ENCODE measurements at regions not wholly inside any gene's neighbourhood (a gene's known extent, or its start where the extent isn't known, plus 50 kb on each side); places are given as distances from the start of the nearest gene placed in this dataset.

GRCh38 chr7:24026351-24026750 is 257.6 kb upstream of the NPY start:
- no peak for TF ChIP-seq MAZ (IDR thresholded peaks at IDR 0.05; ENCODE audit: borderline replicate concordance, low read depth, low read length)
- TF ChIP-seq BHLHE40 (IDR thresholded peaks at IDR 0.05; ENCODE audit: low read depth, low read length) = no peak
- TF ChIP-seq RFX5 (IDR thresholded peaks at IDR 0.05; ENCODE audit: low read depth, low read length) = no peak
- TF ChIP-seq MAFK (IDR thresholded peaks at IDR 0.05; ENCODE audit: low read depth, low read length) = no peak
- TF ChIP-seq CHD1 (IDR thresholded peaks at IDR 0.05; ENCODE audit: low read depth, low read length) = no peak
- no peak for TF ChIP-seq SMC3 (IDR thresholded peaks at IDR 0.05; ENCODE audit: low read depth, low read length)
- no peak for TF ChIP-seq CTCF (conservative IDR thresholded peaks at IDR 0.05; ENCODE audit: low read depth, low read length)
- no peak for TF ChIP-seq FOS (IDR thresholded peaks at IDR 0.05; ENCODE audit: low read depth, low read length)
- TF ChIP-seq POLR2A (IDR thresholded peaks at IDR 0.05; ENCODE audit: low read depth, low read length) = no peak
- no peak for TF ChIP-seq RAD21 (IDR thresholded peaks at IDR 0.05; ENCODE audit: low read length)
- TF ChIP-seq CEBPB (IDR thresholded peaks at IDR 0.05; ENCODE audit: low read depth, low read length) = no peak
- TF ChIP-seq MXI1 (IDR thresholded peaks at IDR 0.05; ENCODE audit: borderline replicate concordance, low read depth, low read length) = no peak
- TF ChIP-seq ELK1 (IDR thresholded peaks at IDR 0.05; ENCODE audit: borderline replicate concordance, low read depth, low read length) = no peak
- TF ChIP-seq NFE2L2 (IDR thresholded peaks at IDR 0.05; ENCODE audit: low read depth, low read length) = no peak
- TF ChIP-seq RCOR1 (IDR thresholded peaks at IDR 0.05; ENCODE audit: insufficient replicate concordance, low read length) = no peak
- no peak for TF ChIP-seq USF2 (IDR thresholded peaks at IDR 0.05; ENCODE audit: low read depth, low read length)
- dilution Hi-C loops (cut with HindIII; ENCODE audit: low sequenced_read_pairs, unreplicated experiment) (no loop called here), in situ Hi-C loops (cut with MboI; ENCODE audit: low sequenced_read_pairs) (no loop called here), intact Hi-C loops (cut with micrococcal nuclease) (no loop called here)
- ATAC-seq (ENCODE audit: low read depth) (no peak), DNase-seq (no peak)
- no peak overlapping the region for H2AK9ac ChIP-seq (replicated peaks; ENCODE audit: low read depth, low read length, poor library complexity)
- no peak overlapping the region for H4K8ac ChIP-seq (ENCODE audit: low read depth in 2 of 2, low read length in 2 of 2)
- H2BK5ac ChIP-seq (ENCODE audit: low read depth, low read length, poor library complexity, severe bottlenecking) = no peak overlapping the region
- no peak overlapping the region for H2AFZ ChIP-seq (replicated peaks; ENCODE audit: low read length, poor library complexity)
- no peaks in the 10 kb centered on the region for H3K36me3 ChIP-seq (ENCODE audit: control insufficient read depth, insufficient read depth, low read length)
- H3K9ac ChIP-seq (ENCODE audit: low read depth, low read length) = no peak overlapping the region
- H3K9me1 ChIP-seq (ENCODE audit: insufficient read depth, low read length) = no peaks in the 10 kb centered on the region
- H3K23ac ChIP-seq (ENCODE audit: low read depth, low read length) = no peak overlapping the region
- peaks cover 3% of the 10 kb centered on the region; the same call in 1 of the 2 replicates for H3K4me1 ChIP-seq (ENCODE audit: control insufficient read depth, insufficient read depth, low read length)
- H2BK20ac ChIP-seq (ENCODE audit: low read depth, low read length) = no peak overlapping the region
- H3K9me3 ChIP-seq (ENCODE audit: control insufficient read depth, insufficient read depth, low read length) = peaks cover 2% of the 10 kb centered on the region; the same call in 1 of the 2 replicates
- H3K4ac ChIP-seq (ENCODE audit: low read depth, low read length) = no peak overlapping the region; the same call in 1 of the 2 replicates
- no peak overlapping the region for H2BK120ac ChIP-seq (ENCODE audit: low read depth, low read length)
- no peaks in the 10 kb centered on the region for H3K79me1 ChIP-seq (ENCODE audit: low read depth in 1 of 2, low read length in 2 of 2)
- H3K27ac ChIP-seq (ENCODE audit: insufficient read depth, low read length) = no peak overlapping the region
- CTCF ChIA-PET = no interaction called here
- no peaks in the 10 kb centered on the region for H3K27me3 ChIP-seq (ENCODE audit: control insufficient read depth, insufficient read depth, low read length)
- no peak overlapping the region for H3K4me3 ChIP-seq (ENCODE audit: insufficient read depth, low read depth, low read length)
- H4K20me1 ChIP-seq (ENCODE audit: insufficient read depth, low read length) = no peaks in the 10 kb centered on the region
- no peak overlapping the region for H4K5ac ChIP-seq (ENCODE audit: low read depth, low read length)
- no peak overlapping the region for H2BK15ac ChIP-seq (ENCODE audit: low read depth, low read length)
- H3K4me2 ChIP-seq (ENCODE audit: low read depth, low read length) = no peak overlapping the region
- H3K56ac ChIP-seq (ENCODE audit: extremely low read depth, insufficient read depth, low read length) = no peak overlapping the region
- H4K91ac ChIP-seq (ENCODE audit: insufficient read depth, low read depth, low read length) = no peak overlapping the region
- H3K14ac ChIP-seq (replicated peaks; ENCODE audit: low read depth, low read length) = no peak overlapping the region
- no peak overlapping the region for H3K18ac ChIP-seq (ENCODE audit: low read depth, low read length)
- POLR2A ChIA-PET (ENCODE audit: unreplicated experiment) = no interaction called here
- no TSS peak for BruUV-seq (replicated peaks)
- H2AK5ac ChIP-seq (ENCODE audit: low read depth, low read length) = no peak overlapping the region

Measured in IMR-90 (cell line).